Activated T-cell treated with anti-CD3 and anti-CD28 coated beads, Interleukin-2, amount 50 U/mL, for 72 hours (primary cell): ENCODE measurements at regions not wholly inside any gene's neighbourhood (a gene's known extent, or its start where the extent isn't known, plus 50 kb on each side); places are given as distances from the start of the nearest gene placed in this dataset.

Experiments
- ATAC-seq, 2 donors: fragments of 150-1000 bp; cut with Tn5 transposase; replicated peaks in 1 of 2; 2 replicates each; pipeline ENCODE4 v1.10.0; 2021; ENCODE audit warnings: moderate library complexity in 2 of 2, mild to moderate bottlenecking in 1 of 2
- DNase-seq, 2 donors: peaks; one replicate each; pipeline ENCODE4 v3.0.0; 2021 to 2022; ENCODE audit warnings: mixed read lengths in 1 of 2
- H3K27ac Mint-ChIP-seq: one replicate; pipeline ENCODE4 v1.8.0; 2022; ENCODE audit warnings: mild to moderate bottlenecking, moderate library complexity, mixed read lengths
- H3K27me3 Mint-ChIP-seq: one replicate; pipeline ENCODE4 v1.8.0; 2022; ENCODE audit warnings: low read depth, mixed read lengths
- H3K36me3 Mint-ChIP-seq, 2 donors: one replicate each; pipeline ENCODE4 v1.8.0; 2022; ENCODE audit warnings: mixed read lengths in 2 of 2, mild to moderate bottlenecking in 1 of 2; ENCODE audit not compliant: insufficient read depth in 2 of 2
- H3K4me1 Mint-ChIP-seq: one replicate; pipeline ENCODE4 v1.8.0; 2022; ENCODE audit warnings: low read depth, mixed read lengths
- H3K4me3 Mint-ChIP-seq, 2 donors: one replicate each; pipeline ENCODE4 v1.8.0; 2022; ENCODE audit warnings: mild to moderate bottlenecking in 2 of 2, mixed read lengths in 2 of 2, moderate library complexity in 2 of 2
- H3K9me3 Mint-ChIP-seq, 2 donors: one replicate each; pipeline ENCODE4 v1.8.0; 2022; ENCODE audit warnings: mixed read lengths in 2 of 2

DNA sequence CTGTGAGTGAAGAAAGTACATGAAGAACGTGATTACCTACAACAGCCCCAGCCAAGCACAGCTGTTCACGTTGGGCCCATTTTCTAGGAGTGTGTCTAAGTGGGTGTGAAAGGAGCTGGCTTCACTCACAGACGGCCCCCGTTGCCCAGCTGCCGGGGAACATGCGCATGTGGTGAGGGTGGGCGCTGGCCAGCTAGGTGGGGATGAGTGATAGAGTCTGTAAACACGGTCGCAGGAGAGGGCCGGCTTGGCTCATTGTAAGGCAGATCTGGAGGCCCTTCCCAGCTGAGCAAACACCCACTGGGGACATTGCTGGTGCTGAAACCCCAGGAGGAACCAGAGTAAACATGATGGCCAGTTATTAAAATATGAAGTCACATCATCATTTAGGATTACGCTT is 160.5 kb downstream of the TEX29 start:
- peaks cover 0 to 2% of the 10 kb centered on the region in 2 donors for H3K36me3 Mint-ChIP-seq
- no peak overlapping the region for H3K4me3 Mint-ChIP-seq
- ATAC-seq (no peak), DNase-seq (no peak)
- H3K27ac Mint-ChIP-seq = no peak overlapping the region
- H3K9me3 Mint-ChIP-seq = no peaks in the 10 kb centered on the region
- H3K4me1 Mint-ChIP-seq = no peaks in the 10 kb centered on the region
- no peaks in the 10 kb centered on the region for H3K27me3 Mint-ChIP-seq

DNA sequence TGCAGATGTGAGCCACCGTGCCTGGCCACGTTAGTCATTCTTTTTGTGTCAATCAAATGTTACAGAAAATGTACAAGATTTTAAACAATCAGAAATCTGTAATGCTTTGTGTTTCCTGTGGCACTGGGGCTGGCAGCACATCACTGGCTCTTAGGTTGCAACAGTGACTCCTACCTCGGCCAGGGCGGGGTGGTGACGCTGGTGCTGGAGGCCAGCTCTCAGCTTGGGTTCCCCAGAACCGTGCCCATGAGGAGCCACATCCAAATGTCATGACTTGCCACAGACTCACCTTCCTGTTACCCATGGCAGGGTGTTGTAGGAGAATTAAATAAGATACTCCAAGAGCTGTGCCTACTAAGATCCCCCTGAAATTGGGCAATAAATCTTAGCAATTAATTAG is 161.7 kb downstream of the TEX29 start:
- Mint-ChIP-seq H3K36me3 (peaks cover 0 to 2% of the 10 kb centered on the region in 2 donors), H3K9me3 (no peaks in the 10 kb centered on the region), H3K4me3 (no peak overlapping the region), H3K4me1 (no peaks in the 10 kb centered on the region), H3K27me3 (no peaks in the 10 kb centered on the region), H3K27ac (no peak overlapping the region)
- ATAC-seq (no peak), DNase-seq (no peak)

DNA sequence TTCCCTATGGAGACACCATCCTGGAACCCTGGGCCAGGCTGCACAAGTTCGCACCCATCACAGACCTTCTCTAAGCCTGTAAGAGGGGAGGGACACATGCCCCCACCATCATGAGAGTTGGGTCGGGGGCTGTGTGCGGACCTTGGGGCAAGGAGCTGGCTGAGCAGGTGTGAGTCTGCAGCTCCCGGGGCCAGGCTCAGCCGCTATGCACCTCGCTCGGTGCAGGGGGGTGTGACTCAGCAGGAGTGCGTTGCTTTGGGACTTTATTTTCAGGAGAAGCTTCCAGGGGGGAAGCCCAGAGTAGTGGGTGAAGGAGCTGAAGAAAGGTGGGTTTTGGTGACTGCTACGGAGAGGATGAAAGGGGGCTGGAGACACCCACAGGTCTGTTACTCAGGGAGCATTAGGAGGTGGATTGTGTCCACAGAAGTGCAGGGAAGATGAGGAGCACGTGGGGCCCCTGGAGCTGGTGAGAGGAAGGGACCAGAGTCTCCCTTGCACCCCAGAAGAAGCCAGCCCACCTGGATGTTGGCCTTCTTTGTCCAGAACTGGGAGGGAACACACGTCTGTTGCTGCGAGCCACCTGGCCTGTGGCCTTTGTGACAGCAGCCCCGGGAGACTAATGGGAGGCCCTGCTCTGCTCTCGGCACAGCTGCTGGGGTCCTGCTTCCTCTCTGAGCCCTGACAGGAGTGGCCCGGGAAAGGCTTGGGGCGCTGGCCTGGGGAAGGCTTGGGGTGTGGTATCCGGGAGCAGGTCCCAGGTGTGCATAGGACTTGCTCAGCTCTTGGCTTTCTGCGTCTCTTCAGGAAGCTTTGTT is 162.6 kb downstream of the TEX29 start:
- DNase-seq (no peak), ATAC-seq (no peak)
- Mint-ChIP-seq H3K4me1 (no peaks in the 10 kb centered on the region), H3K36me3 (peaks cover 0 to 2% of the 10 kb centered on the region in 2 donors), H3K9me3 (no peaks in the 10 kb centered on the region), H3K27me3 (no peaks in the 10 kb centered on the region), H3K4me3 (no peak overlapping the region), H3K27ac (no peak overlapping the region)

- H3K27me3 Mint-ChIP-seq = no peaks in the 10 kb centered on the region
- H3K9me3 Mint-ChIP-seq = no peaks in the 10 kb centered on the region
- no peaks in the 10 kb centered on the region for H3K4me1 Mint-ChIP-seq
- DNase-seq (no peak), ATAC-seq (no peak)
- H3K4me3 Mint-ChIP-seq = no peak overlapping the region
- H3K27ac Mint-ChIP-seq = no peak overlapping the region
- peaks cover 0 to 2% of the 10 kb centered on the region in 2 donors for H3K36me3 Mint-ChIP-seq
Measured at GRCh38 chr13:111483621-111483987, 163.2 kb downstream of the TEX29 start.

DNA sequence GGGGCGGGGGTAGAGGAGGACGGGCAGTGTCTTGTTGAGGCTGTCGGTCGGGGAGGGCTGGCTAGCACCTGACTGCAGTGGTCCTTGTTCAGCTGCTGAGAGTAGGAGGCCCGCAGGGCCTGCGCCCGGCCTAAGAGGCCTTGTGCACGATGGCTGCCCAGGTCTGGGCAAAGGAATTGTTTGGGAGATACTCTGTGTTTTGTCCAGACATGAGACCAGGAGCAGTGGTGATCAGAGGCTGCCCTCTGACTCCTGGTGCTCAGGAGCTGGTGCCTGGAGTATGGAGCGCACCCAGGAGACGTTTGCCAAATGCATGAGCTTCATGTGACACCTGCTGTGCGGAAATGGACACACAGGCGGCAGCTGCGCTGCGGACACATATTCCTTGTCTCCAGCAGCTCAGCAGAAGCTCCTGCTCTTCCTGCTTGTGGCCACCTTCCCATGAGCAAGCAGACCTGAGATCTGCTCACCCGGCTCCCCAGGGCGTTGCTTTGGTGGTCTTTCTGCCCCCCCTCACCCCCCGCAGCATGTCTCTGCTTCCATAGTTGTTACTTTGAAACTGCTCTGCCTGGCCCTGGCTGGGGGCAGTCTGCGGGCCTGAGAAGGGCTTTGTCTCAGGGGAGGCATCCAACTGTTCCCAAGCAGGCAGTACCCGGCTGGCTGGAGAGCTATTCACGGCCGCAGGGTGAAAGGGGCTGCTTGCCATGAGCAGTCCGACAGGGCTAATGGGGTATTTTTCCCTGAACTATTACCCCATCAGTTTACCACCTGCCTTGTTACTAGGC is 163.9 kb downstream of the TEX29 start:
- DNase-seq (no peak), ATAC-seq (no peak)
- Mint-ChIP-seq H3K36me3 (peaks cover 0 to 2% of the 10 kb centered on the region in 2 donors), H3K4me3 (no peak overlapping the region), H3K27me3 (no peaks in the 10 kb centered on the region), H3K4me1 (no peaks in the 10 kb centered on the region), H3K27ac (no peak overlapping the region), H3K9me3 (no peaks in the 10 kb centered on the region)

- H3K36me3 Mint-ChIP-seq = peaks cover 0 to 2% of the 10 kb centered on the region in 2 donors
- H3K27me3 Mint-ChIP-seq = no peaks in the 10 kb centered on the region
- H3K4me3 Mint-ChIP-seq = no peak overlapping the region
- ATAC-seq = no peak
- no peak overlapping the region for H3K27ac Mint-ChIP-seq
- DNase-seq = no peak
- no peaks in the 10 kb centered on the region for H3K4me1 Mint-ChIP-seq
- H3K9me3 Mint-ChIP-seq = no peaks in the 10 kb centered on the region
Measured at GRCh38 chr13:111484959-111485358, 164.5 kb downstream of the TEX29 start.

DNA sequence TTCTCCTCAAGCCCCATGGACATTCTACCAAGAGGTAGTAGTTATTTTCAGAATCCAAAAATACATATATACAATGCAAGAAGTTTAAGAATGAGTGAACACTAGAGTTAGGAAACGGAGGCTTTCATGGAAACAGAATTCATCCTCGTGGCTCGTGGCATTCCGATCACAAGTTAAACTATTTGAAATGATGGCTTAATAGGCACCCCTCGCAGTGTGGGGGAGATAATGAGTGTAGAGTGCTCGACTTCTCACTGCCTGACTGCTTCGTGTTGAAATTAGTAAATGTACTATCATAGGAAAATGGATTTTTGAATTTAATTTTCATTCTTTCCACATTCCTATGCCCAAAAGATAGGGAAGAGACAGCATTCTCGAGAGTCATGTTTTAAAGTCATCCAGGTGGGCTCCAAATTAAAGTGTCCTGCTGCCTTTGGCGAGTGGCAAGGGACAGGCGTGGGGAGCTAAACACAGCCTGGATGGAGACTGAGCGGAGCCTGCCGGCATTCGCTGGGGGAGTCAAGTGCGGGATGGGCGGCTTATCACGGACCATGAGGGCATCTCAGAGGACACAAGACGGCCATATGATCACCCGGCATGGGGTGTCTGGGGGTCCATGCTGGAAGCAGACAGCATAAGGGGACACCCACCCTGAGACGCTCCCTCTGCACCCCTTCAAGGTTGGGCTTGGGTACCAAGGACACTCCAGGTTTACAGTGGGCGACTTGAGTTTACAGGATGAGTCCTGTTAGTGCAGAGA is 165.2 kb downstream of the TEX29 start:
- Mint-ChIP-seq H3K36me3 (peaks cover 0 to 2% of the 10 kb centered on the region in 2 donors), H3K9me3 (no peaks in the 10 kb centered on the region), H3K27ac (no peak overlapping the region), H3K4me3 (no peak overlapping the region), H3K27me3 (no peaks in the 10 kb centered on the region), H3K4me1 (no peaks in the 10 kb centered on the region)
- ATAC-seq = no peak
- DNase-seq = no peak

DNA sequence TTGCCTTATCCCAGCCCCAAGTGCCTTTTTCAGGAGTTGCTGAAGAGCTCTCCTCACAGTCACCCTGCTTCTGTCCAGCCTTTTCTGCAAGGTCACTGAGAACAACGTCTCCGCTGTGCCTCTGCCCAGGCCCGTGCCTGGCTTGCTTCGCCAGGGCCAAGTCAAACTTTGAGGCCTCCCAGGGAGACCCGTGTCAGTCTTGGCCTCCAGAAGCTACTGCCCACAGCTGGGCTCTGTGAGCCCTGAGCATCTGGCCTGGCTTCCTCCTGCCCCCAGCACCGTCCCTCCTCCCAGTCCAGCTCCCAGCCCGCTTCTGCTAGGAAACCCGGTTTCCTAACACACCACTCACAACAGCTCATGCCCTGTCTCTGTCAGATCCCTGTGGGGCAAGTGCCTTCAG is 165.9 kb downstream of the TEX29 start:
- H3K4me3 Mint-ChIP-seq = no peak overlapping the region
- H3K36me3 Mint-ChIP-seq = peaks cover 0 to 2% of the 10 kb centered on the region in 2 donors
- H3K27ac Mint-ChIP-seq = no peak overlapping the region
- H3K27me3 Mint-ChIP-seq = peaks cover 4% of the 10 kb centered on the region
- H3K4me1 Mint-ChIP-seq = no peaks in the 10 kb centered on the region
- no peaks in the 10 kb centered on the region for H3K9me3 Mint-ChIP-seq
- no peak for DNase-seq
- no peak for ATAC-seq

DNA sequence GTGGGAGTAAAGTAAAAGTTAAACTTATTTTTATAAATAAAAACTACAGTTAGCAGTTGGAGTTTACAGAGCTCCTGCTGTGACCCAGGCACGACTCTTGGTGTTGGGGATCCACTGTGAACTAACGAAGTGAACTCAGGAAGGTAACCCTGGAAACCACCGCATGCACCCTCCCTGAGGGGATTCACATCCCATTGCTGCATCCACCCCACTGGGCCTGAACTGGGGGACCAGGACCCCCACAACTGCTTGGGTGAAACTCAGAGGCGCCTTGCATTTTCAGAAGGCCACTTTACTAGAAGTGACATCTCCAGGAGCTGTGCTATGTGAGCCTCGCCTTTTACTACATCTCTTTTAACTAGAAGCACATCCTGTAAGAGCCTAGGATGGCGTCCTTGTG is 166.4 kb downstream of the TEX29 start:
- ATAC-seq (no peak), DNase-seq (no peak)
- no peak overlapping the region for H3K27ac Mint-ChIP-seq
- peaks cover 0 to 2% of the 10 kb centered on the region in 2 donors for H3K36me3 Mint-ChIP-seq
- H3K4me1 Mint-ChIP-seq = no peaks in the 10 kb centered on the region
- no peaks in the 10 kb centered on the region for H3K9me3 Mint-ChIP-seq
- H3K27me3 Mint-ChIP-seq = peaks cover 8% of the 10 kb centered on the region
- H3K4me3 Mint-ChIP-seq = no peak overlapping the region

DNA sequence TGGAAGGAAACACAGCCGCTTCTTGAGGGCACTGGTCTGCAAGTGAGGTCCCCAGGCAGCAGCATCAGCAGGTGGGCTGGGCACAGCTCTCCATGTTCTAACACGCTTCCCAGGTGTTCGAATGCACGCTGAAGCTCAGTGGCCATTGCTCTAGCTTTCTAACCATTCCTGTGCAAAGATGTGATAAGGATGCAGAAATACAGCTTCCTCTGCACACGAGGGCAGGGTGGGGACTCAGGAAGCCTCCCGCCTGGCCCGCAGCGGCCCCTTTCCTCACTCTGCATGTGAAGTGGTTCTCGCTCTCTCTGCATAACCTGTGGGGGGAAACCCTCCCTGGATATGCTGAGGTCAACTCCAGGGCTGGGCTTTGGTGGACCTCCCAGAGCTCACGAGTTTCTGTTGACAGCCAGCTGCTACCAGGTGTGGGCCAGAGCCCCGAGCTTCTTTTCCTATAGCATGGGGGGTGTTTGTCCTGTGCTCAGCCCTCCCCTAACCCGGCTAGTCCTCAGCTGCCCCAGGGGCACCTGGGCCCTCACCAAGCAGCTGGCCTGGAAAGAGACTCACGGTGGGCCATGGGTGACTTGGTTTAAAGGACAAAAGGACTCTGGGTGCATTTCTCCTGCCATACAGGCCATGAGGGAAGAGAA is 168.2 kb downstream of the TEX29 start:
- Mint-ChIP-seq H3K36me3 (peaks cover 0 to 2% of the 10 kb centered on the region in 2 donors), H3K27me3 (peaks cover 8% of the 10 kb centered on the region), H3K9me3 (no peaks in the 10 kb centered on the region), H3K4me1 (no peaks in the 10 kb centered on the region), H3K4me3 (no peak overlapping the region), H3K27ac (no peak overlapping the region)
- DNase-seq (no peak), ATAC-seq (no peak)

- H3K36me3 Mint-ChIP-seq = peaks cover 0 to 2% of the 10 kb centered on the region in 2 donors
- ATAC-seq (no peak), DNase-seq (no peak)
- H3K27ac Mint-ChIP-seq = no peak overlapping the region
- H3K27me3 Mint-ChIP-seq = peaks cover 8% of the 10 kb centered on the region
- no peaks in the 10 kb centered on the region for H3K9me3 Mint-ChIP-seq
- H3K4me1 Mint-ChIP-seq = no peaks in the 10 kb centered on the region
- no peak overlapping the region for H3K4me3 Mint-ChIP-seq
Measured at GRCh38 chr13:111489301-111489700, 168.9 kb downstream of the TEX29 start.

DNA sequence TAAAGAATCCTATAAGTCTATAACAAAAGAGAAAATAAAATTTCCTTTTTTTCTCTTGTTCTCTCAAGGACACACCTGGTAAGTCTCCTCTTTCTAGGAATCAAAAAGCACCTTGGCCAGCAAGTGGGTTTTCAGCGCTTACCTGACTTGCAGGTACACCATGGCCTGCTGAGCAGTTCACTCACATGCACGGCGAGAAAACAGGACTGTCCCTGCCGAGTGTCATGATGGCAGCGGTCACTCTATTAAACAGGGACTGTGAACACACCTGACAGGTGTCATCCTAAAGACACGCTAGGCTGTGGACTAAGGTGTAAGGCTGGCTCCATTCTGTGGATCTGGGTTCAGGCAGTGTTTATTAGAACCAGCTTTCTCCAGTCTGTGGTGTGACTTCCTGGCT is 170.2 kb downstream of the TEX29 start:
- no peak overlapping the region for H3K4me3 Mint-ChIP-seq
- ATAC-seq (no peak), DNase-seq (no peak)
- H3K9me3 Mint-ChIP-seq = no peaks in the 10 kb centered on the region
- H3K36me3 Mint-ChIP-seq = peaks cover 0 to 2% of the 10 kb centered on the region in 2 donors
- no peaks in the 10 kb centered on the region for H3K4me1 Mint-ChIP-seq
- no peak overlapping the region for H3K27ac Mint-ChIP-seq
- H3K27me3 Mint-ChIP-seq = peaks cover 8% of the 10 kb centered on the region

DNA sequence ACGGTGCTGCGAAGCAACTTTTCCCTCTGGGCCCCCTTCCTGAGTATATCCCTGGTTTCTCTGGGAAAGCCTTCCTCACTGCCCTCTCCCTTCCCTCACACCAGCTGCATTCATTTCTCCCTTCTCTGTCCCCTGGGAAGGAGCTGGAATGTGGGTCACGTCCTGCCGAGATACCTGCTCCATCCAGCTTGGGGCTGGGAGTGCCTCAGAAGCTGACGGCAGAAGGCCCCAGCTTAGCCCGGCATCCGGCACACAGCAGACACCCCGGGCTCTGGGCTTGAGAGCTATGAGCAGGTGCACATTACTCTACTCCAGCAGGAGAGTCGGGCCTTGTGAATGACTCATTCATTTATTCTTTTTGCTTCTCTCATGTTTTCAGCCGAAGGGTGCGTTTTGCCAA is 170.6 kb downstream of the TEX29 start:
- Mint-ChIP-seq H3K4me3 (no peak overlapping the region), H3K36me3 (no peaks in the 10 kb centered on the region), H3K27ac (no peak overlapping the region), H3K27me3 (peaks cover 8% of the 10 kb centered on the region), H3K9me3 (no peaks in the 10 kb centered on the region), H3K4me1 (no peaks in the 10 kb centered on the region)
- ATAC-seq (no peak), DNase-seq (no peak)
